ENCODE measurements at regions not wholly inside any gene's neighbourhood (a gene's known extent, or its start where the extent isn't known, plus 50 kb on each side); places are given as distances from the start of the nearest gene placed in this dataset.
A peak's percentile ranks its signal among the peaks of the same experiment; 100 is the strongest.

DNA sequence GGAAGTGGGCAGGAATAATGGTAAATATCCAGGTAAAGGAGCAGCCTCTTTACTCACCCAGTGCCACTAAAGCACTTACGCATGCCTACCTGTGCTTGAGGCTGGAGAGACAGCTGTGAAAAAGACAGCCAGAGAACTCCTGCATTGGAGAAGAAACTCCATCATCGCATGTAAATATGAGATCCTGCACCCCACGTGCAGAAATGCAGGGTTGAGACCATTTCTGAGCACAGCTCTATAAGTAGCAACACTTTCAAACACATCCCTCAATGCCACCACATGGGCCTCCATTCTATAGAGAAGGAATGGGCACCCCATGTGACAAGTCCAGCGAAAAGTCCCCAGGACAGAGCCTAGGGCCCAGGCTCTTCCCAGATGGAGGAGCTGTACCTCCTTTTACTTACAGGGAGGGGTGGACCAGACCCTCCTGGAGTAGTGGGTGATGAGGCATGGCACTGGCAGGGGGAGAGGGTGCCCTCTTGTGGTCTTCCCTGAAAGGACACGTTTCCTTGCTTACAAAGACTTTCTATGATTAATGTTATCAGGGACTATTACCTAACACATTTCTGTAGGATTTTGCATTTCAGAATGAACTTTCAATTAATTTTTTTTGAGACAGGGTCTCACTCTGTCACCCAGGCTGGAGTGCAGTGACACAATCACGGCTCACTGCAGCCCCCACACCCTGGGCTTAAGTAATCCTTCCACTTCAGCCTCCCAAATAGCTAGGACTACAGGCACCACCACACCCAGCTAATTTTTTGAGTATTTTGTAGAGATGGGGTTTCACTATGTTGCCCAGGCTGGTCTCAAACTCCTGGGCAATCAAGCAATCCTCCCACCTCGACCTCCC is 55.3 kb upstream of the IL17B start:
- H3K79me2 ChIP-seq (ENCODE audit: insufficient read depth), result no peaks in the 10 kb centered on the region
- no peaks in the 10 kb centered on the region for H3K27me3 ChIP-seq (replicated peaks; ENCODE audit: insufficient read depth)
- H3K27ac ChIP-seq, result peak overlapping the region; percentile 15; the same call in 1 of the 2 replicates
- H3K9me2 ChIP-seq (ENCODE audit: insufficient read depth), result no peaks in the 10 kb centered on the region
- no peak overlapping the region for H3K4me2 ChIP-seq (ENCODE audit: unreplicated experiment)
- peaks cover 69% of the 10 kb centered on the region for H3F3A ChIP-seq (ENCODE audit: insufficient read depth)
- no peak overlapping the region for H3K4me3 ChIP-seq
- TF ChIP-seq EZH2 (IDR thresholded peaks at IDR 0.05; ENCODE audit: insufficient read depth, poor library complexity, severe bottlenecking), result no peak
- TF ChIP-seq EZH2phosphoT487 (IDR thresholded peaks at IDR 0.05; ENCODE audit: insufficient read depth, low read depth), result no peak
- H3K9ac ChIP-seq, result no peak overlapping the region
- H3K36me3 ChIP-seq (ENCODE audit: low read depth), result peaks cover 13% of the 10 kb centered on the region
- H3K4me1 ChIP-seq (ENCODE audit: insufficient read depth), result no peaks in the 10 kb centered on the region
- in situ Hi-C loops (cut with MboI), result loop anchor here (5.0 kb wide), 1 partner anchor 52 kb away; no protein-coding TSS in a partner anchor
- DNase-seq, result peak; percentile 69
- H3K9me3 ChIP-seq (ENCODE audit: low read depth), result no peaks in the 10 kb centered on the region
- 19 to 25% methylated on average over 7 of the region's 7 CpGs for WGBS, 2 experiments (ENCODE audit: low coverage in 1 of 2, low lambda C conversion rate in 2 of 2, missing lambda C conversion rate in 2 of 2)
- H2AFZ ChIP-seq, result no peak overlapping the region
- H4K20me1 ChIP-seq (ENCODE audit: insufficient read depth), result no peaks in the 10 kb centered on the region

DNA sequence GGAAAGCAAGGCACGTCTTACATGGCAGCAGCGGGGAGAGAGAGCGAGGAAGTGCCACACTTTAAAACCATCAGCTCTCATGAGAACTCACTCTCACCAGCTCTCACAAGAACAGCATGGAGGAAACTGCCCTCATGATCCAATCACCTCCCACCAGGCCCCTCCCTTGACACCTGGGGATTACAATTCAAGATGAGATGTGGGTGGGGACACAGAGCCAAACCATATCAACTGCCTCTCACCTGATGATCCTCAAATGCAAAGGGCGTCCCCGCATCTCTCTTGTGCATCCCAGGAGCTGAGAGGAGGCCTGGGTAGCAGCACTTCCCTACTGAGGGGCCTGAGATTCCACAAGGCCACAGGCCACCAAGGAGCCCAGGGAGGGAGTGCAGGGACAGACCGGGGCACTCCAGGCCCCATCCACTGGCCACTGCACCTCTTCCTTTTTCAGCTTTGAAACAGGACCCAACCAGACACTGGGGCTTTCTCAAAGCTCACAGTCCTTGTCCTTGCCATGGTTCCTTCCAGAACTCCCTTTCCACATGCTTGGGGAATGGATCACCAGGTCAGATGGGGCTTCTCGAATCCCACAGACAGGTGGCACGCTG is 54.5 kb upstream of the IL17B start:
- in situ Hi-C loops (cut with MboI), result loop anchor here (5.0 kb wide), 1 partner anchor 51 kb away; no protein-coding TSS in a partner anchor
- peak overlapping the region; percentile 15; the same call in 1 of the 2 replicates for H3K27ac ChIP-seq
- no peaks in the 10 kb centered on the region for H3K79me2 ChIP-seq (ENCODE audit: insufficient read depth)

GRCh38 chr5:149432911-149433401 is 53.9 kb upstream of the IL17B start:
- no peak overlapping the region for H3K4me2 ChIP-seq (ENCODE audit: unreplicated experiment)
- no peak overlapping the region for H3K4me3 ChIP-seq
- no peaks in the 10 kb centered on the region for H3K4me1 ChIP-seq (ENCODE audit: insufficient read depth)
- 60 to 62% methylated on average over 3 of the region's 3 CpGs for WGBS, 2 experiments (ENCODE audit: low coverage in 1 of 2, low lambda C conversion rate in 2 of 2, missing lambda C conversion rate in 2 of 2)
- peak overlapping the region; percentile 15; the same call in 1 of the 2 replicates for H3K27ac ChIP-seq
- peaks cover 78% of the 10 kb centered on the region for H3F3A ChIP-seq (ENCODE audit: insufficient read depth)
- no peak for TF ChIP-seq EZH2 (IDR thresholded peaks at IDR 0.05; ENCODE audit: insufficient read depth, poor library complexity, severe bottlenecking)
- no peak for TF ChIP-seq EZH2phosphoT487 (IDR thresholded peaks at IDR 0.05; ENCODE audit: insufficient read depth, low read depth)
- H3K27me3 ChIP-seq (replicated peaks; ENCODE audit: insufficient read depth), result no peaks in the 10 kb centered on the region
- H3K79me2 ChIP-seq (ENCODE audit: insufficient read depth), result no peaks in the 10 kb centered on the region
- H2AFZ ChIP-seq, result no peak overlapping the region
- no peak for DNase-seq
- no peaks in the 10 kb centered on the region for H3K9me3 ChIP-seq (ENCODE audit: low read depth)
- in situ Hi-C loops (cut with MboI), result loop anchor here (5.0 kb wide), 1 partner anchor 51 kb away; no protein-coding TSS in a partner anchor
- H4K20me1 ChIP-seq (ENCODE audit: insufficient read depth), result no peaks in the 10 kb centered on the region
- no peaks in the 10 kb centered on the region for H3K9me2 ChIP-seq (ENCODE audit: insufficient read depth)
- H3K9ac ChIP-seq, result no peak overlapping the region
- H3K36me3 ChIP-seq (ENCODE audit: low read depth), result peaks cover 25% of the 10 kb centered on the region

More for the DNA sequence above, 54.5 kb upstream of the IL17B start:
- H3F3A ChIP-seq (ENCODE audit: insufficient read depth), result peaks cover 71% of the 10 kb centered on the region
- H3K9me3 ChIP-seq (ENCODE audit: low read depth), result no peaks in the 10 kb centered on the region
- no peak overlapping the region for H3K9ac ChIP-seq
- H3K4me1 ChIP-seq (ENCODE audit: insufficient read depth), result no peaks in the 10 kb centered on the region
- H3K27me3 ChIP-seq (replicated peaks; ENCODE audit: insufficient read depth), result no peaks in the 10 kb centered on the region
- WGBS, 2 experiments (ENCODE audit: low coverage in 1 of 2, low lambda C conversion rate in 2 of 2, missing lambda C conversion rate in 2 of 2), result 76 to 82% methylated on average over 8 of the region's 8 CpGs
- H3K4me3 ChIP-seq, result no peak overlapping the region
- no peaks in the 10 kb centered on the region for H3K9me2 ChIP-seq (ENCODE audit: insufficient read depth)
- H2AFZ ChIP-seq, result no peak overlapping the region
- TF ChIP-seq EZH2 (IDR thresholded peaks at IDR 0.05; ENCODE audit: insufficient read depth, poor library complexity, severe bottlenecking) (no peak), EZH2phosphoT487 (IDR thresholded peaks at IDR 0.05; ENCODE audit: insufficient read depth, low read depth) (no peak)
- H4K20me1 ChIP-seq (ENCODE audit: insufficient read depth), result no peaks in the 10 kb centered on the region
- DNase-seq, result no peak
- no peak overlapping the region for H3K4me2 ChIP-seq (ENCODE audit: unreplicated experiment)
- peaks cover 20% of the 10 kb centered on the region for H3K36me3 ChIP-seq (ENCODE audit: low read depth)

- Histone ChIP-seq H3K9ac (no peak overlapping the region), H3K36me3 (ENCODE audit: low read depth) (peaks cover 28% of the 10 kb centered on the region), H2AFZ (no peak overlapping the region), H3K9me2 (ENCODE audit: insufficient read depth) (no peaks in the 10 kb centered on the region), H3K4me1 (ENCODE audit: insufficient read depth) (no peaks in the 10 kb centered on the region), H3K4me2 (ENCODE audit: unreplicated experiment) (no peak overlapping the region), H3K27me3 (replicated peaks; ENCODE audit: insufficient read depth) (no peaks in the 10 kb centered on the region), H3K9me3 (ENCODE audit: low read depth) (no peaks in the 10 kb centered on the region), H3K79me2 (ENCODE audit: insufficient read depth) (no peaks in the 10 kb centered on the region), H4K20me1 (ENCODE audit: insufficient read depth) (no peaks in the 10 kb centered on the region), H3F3A (ENCODE audit: insufficient read depth) (peaks cover 83% of the 10 kb centered on the region), H3K4me3 (no peak overlapping the region), H3K27ac (peak overlapping the region; percentile 15; the same call in 1 of the 2 replicates)
- in situ Hi-C loops (cut with MboI), result loop anchor here (5.0 kb wide), 1 partner anchor 50 kb away; no protein-coding TSS in a partner anchor
- no peak for TF ChIP-seq EZH2phosphoT487 (IDR thresholded peaks at IDR 0.05; ENCODE audit: insufficient read depth, low read depth)
- 91 to 96% methylated on average over 7 of the region's 7 CpGs for WGBS, 2 experiments (ENCODE audit: low coverage in 1 of 2, low lambda C conversion rate in 2 of 2, missing lambda C conversion rate in 2 of 2)
- no peak for DNase-seq
These were observed 53.3 kb upstream of the IL17B start for GRCh38 chr5:149432376-149432775.

Data from GM23248 (cell line).